ENCODE measurements at regions not wholly inside any gene's neighbourhood (a gene's known extent, or its start where the extent isn't known, plus 50 kb on each side); places are given as distances from the start of the nearest gene placed in this dataset.

GRCh38 chr11:91174193-91174592 is 951.3 kb upstream of the CHORDC1 start:
- intact Hi-C loops (cut with DNase I) = no loop called here
- no peak for ATAC-seq
- no peak for DNase-seq

GRCh38 chr11:91173701-91174100 is 950.9 kb upstream of the CHORDC1 start:
- intact Hi-C loops (cut with DNase I) = no loop called here
- ATAC-seq (no peak), DNase-seq (no peak)

- intact Hi-C loops (cut with DNase I) = no loop called here
These were observed 947.9 kb upstream of the CHORDC1 start for GRCh38 chr11:91170711-91171110.

DNA sequence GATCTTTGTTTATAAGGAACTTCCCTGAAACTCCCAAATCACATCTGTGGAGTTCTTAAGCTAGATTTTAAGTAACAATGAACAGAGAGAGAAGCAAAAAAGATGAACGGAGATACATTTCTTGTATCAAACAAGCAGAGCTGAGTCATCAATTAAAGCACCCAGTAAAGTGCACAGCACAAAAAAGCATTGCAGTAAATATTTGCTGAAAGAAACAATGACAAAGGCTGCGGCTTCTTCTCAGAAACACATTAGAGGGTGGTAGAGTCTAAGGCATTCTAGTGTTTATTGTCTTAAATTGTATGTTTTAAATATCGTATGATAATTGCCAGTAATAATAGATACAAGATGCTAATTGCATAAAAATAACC is 941.6 kb upstream of the CHORDC1 start:
- intact Hi-C loops (cut with DNase I) = no loop called here
- ATAC-seq (peak in 1 of 2 donors; percentile 28), DNase-seq (no peak)

More at GRCh38 chr11:91170711-91171110, 947.9 kb upstream of the CHORDC1 start:
- DNase-seq (no peak), ATAC-seq (no peak)

GRCh38 chr11:91163619-91164451 is 941.0 kb upstream of the CHORDC1 start:
- intact Hi-C loops (cut with DNase I) = no loop called here
- DNase-seq (no peak), ATAC-seq (peak in 1 of 2 donors; percentile 98)

DNA sequence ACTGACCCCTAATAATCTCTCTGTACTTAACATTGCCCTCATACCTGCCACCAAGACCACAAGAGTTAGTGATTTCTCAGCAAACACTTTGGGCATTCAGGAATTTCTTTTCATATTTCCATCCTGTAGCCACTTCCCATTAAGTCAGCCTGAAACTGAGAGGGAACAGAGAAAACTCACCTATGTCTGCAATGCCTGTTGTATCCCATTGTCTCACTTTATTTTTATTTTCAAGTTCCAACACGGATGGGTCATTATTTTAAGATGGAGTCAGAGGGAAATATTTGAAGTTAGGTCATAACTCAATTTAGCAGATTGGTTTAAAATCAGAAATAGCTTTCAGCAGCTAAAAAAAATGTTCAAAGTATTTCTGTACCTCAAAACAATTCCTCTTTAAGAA is 937.8 kb upstream of the CHORDC1 start:
- intact Hi-C loops (cut with DNase I) = no loop called here
- DNase-seq = no peak
- ATAC-seq = no peak

- intact Hi-C loops (cut with DNase I) = no loop called here
- ATAC-seq (no peak), DNase-seq (no peak)
These were observed 936.2 kb upstream of the CHORDC1 start for GRCh38 chr11:91158891-91159537.

GRCh38 chr11:91158297-91158696 is 935.4 kb upstream of the CHORDC1 start:
- intact Hi-C loops (cut with DNase I) = no loop called here
- no peak for ATAC-seq
- DNase-seq = no peak

- intact Hi-C loops (cut with DNase I) = no loop called here
- no peak for DNase-seq
- no peak for ATAC-seq
These were observed 933.2 kb upstream of the CHORDC1 start for GRCh38 chr11:91156041-91156440.

- intact Hi-C loops (cut with DNase I) = no loop called here
- no peak for ATAC-seq
- DNase-seq = no peak
These were observed 925.0 kb upstream of the CHORDC1 start for GRCh38 chr11:91147885-91148284.

DNA sequence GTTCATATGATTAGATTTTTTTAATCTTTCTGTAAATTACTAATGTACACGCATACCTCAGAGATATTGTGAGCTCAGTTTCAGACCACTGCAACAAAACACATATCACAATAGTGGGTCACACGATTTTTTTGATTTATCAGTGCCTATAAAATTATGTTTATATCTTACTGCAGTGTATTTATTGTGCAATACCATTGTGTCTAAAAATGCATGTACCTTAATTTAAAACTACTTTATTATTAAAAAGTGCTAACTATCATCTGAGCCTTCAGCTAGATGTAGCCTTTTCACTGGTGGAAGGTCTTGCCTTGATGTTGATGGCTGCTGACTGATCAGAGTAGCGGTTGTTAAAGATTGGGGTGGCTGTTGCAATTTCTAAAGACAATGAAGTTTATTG is 918.8 kb upstream of the CHORDC1 start:
- intact Hi-C loops (cut with DNase I) = no loop called here
- ATAC-seq (no peak), DNase-seq (no peak)

GRCh38 chr11:91136631-91137030 is 913.8 kb upstream of the CHORDC1 start:
- DNase-seq (no peak), ATAC-seq (no peak)
- intact Hi-C loops (cut with DNase I) = no loop called here

DNA sequence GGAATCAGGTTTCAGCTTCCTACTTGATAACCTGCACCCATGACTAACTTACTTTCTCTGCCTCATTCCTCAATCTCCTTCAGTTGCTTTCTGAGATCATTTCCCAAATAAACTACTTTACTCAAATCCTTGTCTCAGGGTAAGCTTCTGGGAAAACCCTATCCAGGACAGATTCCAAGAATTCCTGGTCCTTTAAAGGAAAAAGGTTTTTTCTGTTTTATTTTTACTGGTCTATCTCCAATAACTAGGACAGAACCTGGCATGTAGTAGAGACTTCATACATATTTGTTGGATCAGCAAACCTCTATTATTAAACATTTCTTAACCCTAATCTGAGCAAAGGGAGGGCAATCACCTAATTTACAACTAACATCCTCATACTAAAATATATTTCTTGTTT is 910.5 kb upstream of the CHORDC1 start:
- ATAC-seq = peak in 1 of 2 donors; percentile 15
- DNase-seq = no peak
- intact Hi-C loops (cut with DNase I) = no loop called here

- ATAC-seq (no peak), DNase-seq (no peak)
- intact Hi-C loops (cut with DNase I) = no loop called here
These were observed 906.7 kb upstream of the CHORDC1 start for GRCh38 chr11:91129596-91129995.

- ATAC-seq = no peak
- no peak for DNase-seq
- intact Hi-C loops (cut with DNase I) = no loop called here
These were observed 901.5 kb upstream of the CHORDC1 start for GRCh38 chr11:91124363-91124762.

DNA sequence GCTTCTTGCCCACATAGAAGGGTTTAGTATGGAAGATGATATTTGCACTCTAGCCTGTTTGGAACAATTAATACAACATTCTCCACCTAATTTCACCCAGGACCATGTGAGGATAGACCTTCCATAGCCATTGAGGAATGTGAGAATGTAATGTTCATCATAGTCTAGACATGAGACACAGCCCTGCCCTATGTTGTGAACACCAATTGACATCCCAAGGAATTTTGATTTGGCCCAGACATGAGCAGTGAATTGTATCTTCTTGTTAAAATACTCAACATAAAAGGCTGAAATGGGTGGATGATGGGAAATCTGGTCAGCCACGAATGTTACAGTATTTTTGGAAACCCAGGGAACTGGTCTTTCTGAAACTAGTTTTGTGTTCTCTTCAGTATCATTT is 892.3 kb upstream of the CHORDC1 start:
- DNase-seq = no peak
- intact Hi-C loops (cut with DNase I) = no loop called here
- ATAC-seq = no peak

GRCh38 chr11:91104237-91104636 is 881.4 kb upstream of the CHORDC1 start:
- intact Hi-C loops (cut with DNase I) = no loop called here
- ATAC-seq = no peak
- DNase-seq = no peak

DNA sequence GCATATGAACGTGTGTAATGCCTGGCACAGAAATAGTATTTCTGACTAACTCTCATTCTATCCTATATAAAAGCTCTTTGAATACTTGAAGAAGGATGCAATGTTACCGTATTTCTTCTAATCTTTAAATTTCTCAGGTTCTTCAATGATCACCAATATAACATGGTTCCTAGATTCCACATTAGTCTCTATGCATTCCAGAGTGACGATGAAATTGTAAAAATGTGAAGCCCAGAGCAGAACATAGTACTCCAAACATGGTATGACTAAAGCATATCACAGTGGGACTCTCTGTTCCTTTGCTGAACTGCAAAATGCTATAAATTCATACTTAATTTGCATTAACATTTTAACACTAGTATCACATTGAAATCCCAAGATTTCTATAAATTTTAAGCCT is 877.6 kb upstream of the CHORDC1 start:
- ATAC-seq (no peak), DNase-seq (no peak)

DNA sequence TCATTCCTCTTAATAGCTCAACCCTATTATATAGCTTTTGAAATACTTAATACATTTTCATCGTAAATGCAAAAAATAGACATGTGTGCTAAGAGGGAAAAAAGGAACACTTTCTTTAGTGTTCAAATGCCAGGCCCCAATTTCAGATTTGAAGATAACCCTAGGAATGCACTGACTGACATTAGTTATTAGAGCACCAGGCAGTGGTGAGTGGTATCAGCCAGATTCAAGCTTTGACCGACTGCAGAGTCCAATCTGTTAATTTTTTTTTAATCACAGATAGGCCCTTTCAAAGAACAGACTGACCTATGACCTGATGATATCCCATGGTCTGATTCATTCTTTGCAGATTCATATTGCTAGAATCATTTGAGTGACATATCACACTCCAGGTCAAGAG is 874.2 kb upstream of the CHORDC1 start:
- ATAC-seq (no peak), DNase-seq (no peak)
- intact Hi-C loops (cut with DNase I) = no loop called here

More for the DNA sequence above, 877.6 kb upstream of the CHORDC1 start:
- intact Hi-C loops (cut with DNase I) = no loop called here

GRCh38 chr11:91093141-91093540 is 870.3 kb upstream of the CHORDC1 start:
- intact Hi-C loops (cut with DNase I) = no loop called here
- ATAC-seq = no peak
- no peak for DNase-seq

GRCh38 chr11:91091563-91091962 is 868.7 kb upstream of the CHORDC1 start:
- ATAC-seq (no peak), DNase-seq (no peak)
- intact Hi-C loops (cut with DNase I) = no loop called here

Data from left cardiac atrium (tissue), 4 donors.